ENCODE measurements at regions not wholly inside any gene's neighbourhood (a gene's known extent, or its start where the extent isn't known, plus 50 kb on each side); places are given as distances from the start of the nearest gene placed in this dataset.

GRCh38 chr16:5374184-5374583 is 276.6 kb upstream of the EEF2KMT start:
- DNase-seq, result no peak

GRCh38 chr16:5367951-5368350 is 270.4 kb upstream of the EEF2KMT start:
- intact Hi-C loops (cut with micrococcal nuclease), result no loop called here
- ATAC-seq (no peak), DNase-seq (no peak)

More at GRCh38 chr16:5374184-5374583, 276.6 kb upstream of the EEF2KMT start:
- ATAC-seq, result no peak
- intact Hi-C loops (cut with micrococcal nuclease), result no loop called here

- ATAC-seq, result no peak
- intact Hi-C loops (cut with micrococcal nuclease), result no loop called here
Measured at GRCh38 chr16:5366126-5366525, 268.5 kb upstream of the EEF2KMT start.

GRCh38 chr16:5364186-5364585 is 266.6 kb upstream of the EEF2KMT start:
- DNase-seq (no peak), ATAC-seq (no peak)
- intact Hi-C loops (cut with micrococcal nuclease), result no loop called here

More at GRCh38 chr16:5366126-5366525, 268.5 kb upstream of the EEF2KMT start:
- DNase-seq, result no peak

GRCh38 chr16:5361322-5361721 is 263.7 kb upstream of the EEF2KMT start:
- DNase-seq (no peak), ATAC-seq (no peak)
- intact Hi-C loops (cut with micrococcal nuclease), result no loop called here

- intact Hi-C loops (cut with micrococcal nuclease), result no loop called here
- no peak for ATAC-seq
- no peak for DNase-seq
Measured at GRCh38 chr16:5354645-5355044, 257.1 kb upstream of the EEF2KMT start.

- ATAC-seq (no peak), DNase-seq (no peak)
- intact Hi-C loops (cut with micrococcal nuclease), result no loop called here
Measured at GRCh38 chr16:5349670-5350517, 252.3 kb upstream of the EEF2KMT start.

- ATAC-seq (no peak), DNase-seq (no peak)
- intact Hi-C loops (cut with micrococcal nuclease), result no loop called here
Measured at GRCh38 chr16:5349101-5349500, 251.5 kb upstream of the EEF2KMT start.

GRCh38 chr16:5347561-5347960 is 250.0 kb upstream of the EEF2KMT start:
- intact Hi-C loops (cut with micrococcal nuclease), result no loop called here
- no peak for ATAC-seq

GRCh38 chr16:5336941-5337340 is 239.3 kb upstream of the EEF2KMT start:
- no peak for DNase-seq
- intact Hi-C loops (cut with micrococcal nuclease), result no loop called here
- ATAC-seq, result no peak

More at GRCh38 chr16:5347561-5347960, 250.0 kb upstream of the EEF2KMT start:
- no peak for DNase-seq

GRCh38 chr16:5333991-5334390 is 236.4 kb upstream of the EEF2KMT start:
- intact Hi-C loops (cut with micrococcal nuclease), result no loop called here
- ATAC-seq (no peak), DNase-seq (no peak)

GRCh38 chr16:5333126-5333525 is 235.5 kb upstream of the EEF2KMT start:
- ATAC-seq, result no peak

GRCh38 chr16:5330058-5330457 is 232.5 kb upstream of the EEF2KMT start:
- intact Hi-C loops (cut with micrococcal nuclease), result no loop called here
- no peak for ATAC-seq

More at GRCh38 chr16:5333126-5333525, 235.5 kb upstream of the EEF2KMT start:
- intact Hi-C loops (cut with micrococcal nuclease), result no loop called here
- no peak for DNase-seq

GRCh38 chr16:5328546-5328945 is 231.0 kb upstream of the EEF2KMT start:
- ATAC-seq (no peak), DNase-seq (no peak)
- intact Hi-C loops (cut with micrococcal nuclease), result no loop called here

More at GRCh38 chr16:5330058-5330457, 232.5 kb upstream of the EEF2KMT start:
- DNase-seq, result no peak

- intact Hi-C loops (cut with micrococcal nuclease), result no loop called here
- no peak for DNase-seq
Measured at GRCh38 chr16:5326395-5326794, 228.8 kb upstream of the EEF2KMT start.

GRCh38 chr16:5325932-5326331 is 228.3 kb upstream of the EEF2KMT start:
- ATAC-seq (no peak), DNase-seq (no peak)
- intact Hi-C loops (cut with micrococcal nuclease), result no loop called here

More at GRCh38 chr16:5326395-5326794, 228.8 kb upstream of the EEF2KMT start:
- ATAC-seq, result no peak

GRCh38 chr16:5323284-5324141 is 225.9 kb upstream of the EEF2KMT start:
- intact Hi-C loops (cut with micrococcal nuclease), result no loop called here
- DNase-seq (no peak), ATAC-seq (no peak)

- intact Hi-C loops (cut with micrococcal nuclease), result no loop called here
- DNase-seq (no peak), ATAC-seq (no peak)
Measured at GRCh38 chr16:5321930-5322329, 224.3 kb upstream of the EEF2KMT start.

GRCh38 chr16:5319799-5320198 is 222.2 kb upstream of the EEF2KMT start:
- DNase-seq, result no peak
- ATAC-seq, result no peak
- intact Hi-C loops (cut with micrococcal nuclease), result no loop called here

- intact Hi-C loops (cut with micrococcal nuclease), result no loop called here
- DNase-seq (no peak), ATAC-seq (no peak)
Measured at GRCh38 chr16:5315914-5316313, 218.3 kb upstream of the EEF2KMT start.
